Fibroblast of mammary gland (primary cell): ENCODE measurements at regions not wholly inside any gene's neighbourhood (a gene's known extent, or its start where the extent isn't known, plus 50 kb on each side); places are given as distances from the start of the nearest gene placed in this dataset.

ENCODE experiments used
- DNase-seq: peaks from one replicate; pipeline ENCODE4 v3.0.0-alpha.2; 2010; ENCODE audit warnings: low read depth
- H3K4me3 ChIP-seq: 2 replicates; pipeline ENCODE4 v1.5.1; 2011; ENCODE audit warnings: low read depth, mild to moderate bottlenecking, low read length, moderate library complexity; ENCODE audit not compliant: control insufficient read depth
- TF ChIP-seq, protein P1 (sequence below): conservative IDR thresholded peaks from 2 replicates; pipeline ENCODE4 v1.5.1; 2011; ENCODE audit warnings: low read depth, low read length, inconsistent platforms; ENCODE audit not compliant: control insufficient read depth, insufficient read depth

- H3K4me3 ChIP-seq, result no peak overlapping the region
- TF ChIP-seq, protein P1, sequence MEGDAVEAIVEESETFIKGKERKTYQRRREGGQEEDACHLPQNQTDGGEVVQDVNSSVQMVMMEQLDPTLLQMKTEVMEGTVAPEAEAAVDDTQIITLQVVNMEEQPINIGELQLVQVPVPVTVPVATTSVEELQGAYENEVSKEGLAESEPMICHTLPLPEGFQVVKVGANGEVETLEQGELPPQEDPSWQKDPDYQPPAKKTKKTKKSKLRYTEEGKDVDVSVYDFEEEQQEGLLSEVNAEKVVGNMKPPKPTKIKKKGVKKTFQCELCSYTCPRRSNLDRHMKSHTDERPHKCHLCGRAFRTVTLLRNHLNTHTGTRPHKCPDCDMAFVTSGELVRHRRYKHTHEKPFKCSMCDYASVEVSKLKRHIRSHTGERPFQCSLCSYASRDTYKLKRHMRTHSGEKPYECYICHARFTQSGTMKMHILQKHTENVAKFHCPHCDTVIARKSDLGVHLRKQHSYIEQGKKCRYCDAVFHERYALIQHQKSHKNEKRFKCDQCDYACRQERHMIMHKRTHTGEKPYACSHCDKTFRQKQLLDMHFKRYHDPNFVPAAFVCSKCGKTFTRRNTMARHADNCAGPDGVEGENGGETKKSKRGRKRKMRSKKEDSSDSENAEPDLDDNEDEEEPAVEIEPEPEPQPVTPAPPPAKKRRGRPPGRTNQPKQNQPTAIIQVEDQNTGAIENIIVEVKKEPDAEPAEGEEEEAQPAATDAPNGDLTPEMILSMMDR, result no peak
- DNase-seq, result no peak
Observed at GRCh38 chr7:22566176-22566575, 66.2 kb upstream of the STEAP1B start.

DNA sequence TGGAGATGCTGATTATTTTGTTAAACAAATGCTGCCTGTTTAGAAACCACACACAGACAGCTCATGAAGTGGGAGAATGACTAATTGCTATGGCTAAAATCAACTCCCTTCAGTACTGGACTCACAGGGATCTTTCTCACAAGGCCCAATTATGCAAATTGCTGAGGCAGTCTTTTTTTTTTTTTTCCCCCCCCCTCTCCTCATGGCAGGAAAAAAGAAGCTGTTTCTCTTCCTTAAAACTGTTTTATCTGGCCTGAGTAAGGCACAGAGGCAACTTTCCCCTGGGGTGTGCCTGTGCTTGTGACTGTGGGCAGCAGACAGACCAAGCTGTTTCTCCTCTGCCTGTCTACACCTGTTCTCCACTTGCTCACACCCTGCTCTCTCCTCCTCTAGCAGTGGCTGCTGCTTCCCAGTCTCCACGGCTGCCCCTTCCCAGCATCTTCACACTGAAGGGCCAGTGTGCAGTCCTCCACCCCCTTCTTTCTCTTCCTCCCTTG, 65.4 kb upstream of the STEAP1B start:
- no peak overlapping the region for H3K4me3 ChIP-seq
- TF ChIP-seq, protein P1, result no peak
- peak; percentile 81 for DNase-seq

- no peak overlapping the region for H3K4me3 ChIP-seq
- TF ChIP-seq, protein P1, result no peak
- peak; percentile 96 for DNase-seq
Observed at GRCh38 chr7:22564511-22565045, 64.6 kb upstream of the STEAP1B start.

DNA sequence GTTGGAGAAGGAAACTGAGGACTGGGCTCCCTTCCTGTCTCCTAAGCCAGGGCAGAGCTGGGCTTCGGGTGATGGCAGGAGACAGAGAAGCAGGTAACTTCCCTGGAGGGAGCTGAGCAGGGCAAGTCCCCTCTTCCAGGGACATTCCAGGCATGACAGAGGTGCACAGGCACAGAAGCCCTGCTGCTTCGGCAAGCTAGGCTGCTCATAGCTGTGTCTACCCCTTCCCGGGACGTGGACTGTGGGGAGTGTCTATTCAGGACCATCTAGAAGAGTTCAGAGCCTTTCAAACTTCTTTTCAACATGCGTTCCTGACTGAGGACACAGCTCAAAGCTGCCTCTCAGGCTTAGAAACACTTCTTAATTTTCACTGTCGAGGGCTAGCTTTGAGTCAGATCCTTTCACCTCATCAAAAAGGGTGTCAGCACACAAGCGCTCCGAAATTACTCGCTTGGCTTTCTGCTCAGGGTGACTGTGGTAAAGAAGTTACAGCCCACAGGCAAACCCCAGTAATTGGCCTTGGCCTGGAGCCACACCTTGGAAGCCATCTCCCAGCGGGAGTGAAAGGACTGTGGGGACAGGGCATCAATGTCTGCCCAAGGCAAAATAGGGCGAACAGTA, 63.7 kb upstream of the STEAP1B start:
- no peak overlapping the region for H3K4me3 ChIP-seq
- TF ChIP-seq, protein P1, result no peak
- DNase-seq, result no peak

GRCh38 chr7:22563032-22563501, 63.1 kb upstream of the STEAP1B start:
- TF ChIP-seq, protein P1, result no peak
- no peak overlapping the region for H3K4me3 ChIP-seq
- DNase-seq, result no peak

GRCh38 chr7:22561895-22562593, 62.1 kb upstream of the STEAP1B start:
- no peak overlapping the region for H3K4me3 ChIP-seq
- DNase-seq, result no peak
- TF ChIP-seq, protein P1, result no peak
